ENCODE measurements at regions not wholly inside any gene's neighbourhood (a gene's known extent, or its start where the extent isn't known, plus 50 kb on each side); places are given as distances from the start of the nearest gene placed in this dataset.

- TF ChIP-seq CTCF (IDR thresholded peaks at IDR 0.05): no peak
- TF ChIP-seq ZFX (IDR thresholded peaks at IDR 0.05; ENCODE audit: borderline replicate concordance): no peak
Measured at GRCh38 chr9:111098093-111098492, 59.8 kb upstream of the LPAR1 start.
